ENCODE measurements at regions not wholly inside any gene's neighbourhood (a gene's known extent, or its start where the extent isn't known, plus 50 kb on each side); places are given as distances from the start of the nearest gene placed in this dataset.

DNA sequence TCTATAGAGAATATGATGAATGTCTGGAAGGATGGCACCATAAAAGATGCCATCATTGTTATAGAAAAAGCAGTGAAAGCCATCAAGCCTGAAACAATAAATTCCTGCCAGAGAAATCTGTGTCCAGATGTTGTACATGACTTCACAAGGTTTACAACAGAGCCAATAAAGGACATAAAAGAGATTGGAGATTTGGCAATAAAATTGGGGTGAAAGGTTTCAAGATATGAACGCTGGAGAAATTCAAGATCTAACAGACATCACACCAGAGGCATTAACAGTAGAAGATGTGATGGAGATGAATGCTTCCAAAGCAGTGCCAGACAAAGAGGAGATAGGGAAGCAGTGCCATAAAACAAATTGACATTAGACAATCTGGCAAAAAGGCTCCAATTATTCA is 518.8 kb upstream of the ACVR2A start:
- TF ChIP-seq POLR2A (IDR thresholded peaks at IDR 0.05) = no peak
- TF ChIP-seq, protein P1, sequence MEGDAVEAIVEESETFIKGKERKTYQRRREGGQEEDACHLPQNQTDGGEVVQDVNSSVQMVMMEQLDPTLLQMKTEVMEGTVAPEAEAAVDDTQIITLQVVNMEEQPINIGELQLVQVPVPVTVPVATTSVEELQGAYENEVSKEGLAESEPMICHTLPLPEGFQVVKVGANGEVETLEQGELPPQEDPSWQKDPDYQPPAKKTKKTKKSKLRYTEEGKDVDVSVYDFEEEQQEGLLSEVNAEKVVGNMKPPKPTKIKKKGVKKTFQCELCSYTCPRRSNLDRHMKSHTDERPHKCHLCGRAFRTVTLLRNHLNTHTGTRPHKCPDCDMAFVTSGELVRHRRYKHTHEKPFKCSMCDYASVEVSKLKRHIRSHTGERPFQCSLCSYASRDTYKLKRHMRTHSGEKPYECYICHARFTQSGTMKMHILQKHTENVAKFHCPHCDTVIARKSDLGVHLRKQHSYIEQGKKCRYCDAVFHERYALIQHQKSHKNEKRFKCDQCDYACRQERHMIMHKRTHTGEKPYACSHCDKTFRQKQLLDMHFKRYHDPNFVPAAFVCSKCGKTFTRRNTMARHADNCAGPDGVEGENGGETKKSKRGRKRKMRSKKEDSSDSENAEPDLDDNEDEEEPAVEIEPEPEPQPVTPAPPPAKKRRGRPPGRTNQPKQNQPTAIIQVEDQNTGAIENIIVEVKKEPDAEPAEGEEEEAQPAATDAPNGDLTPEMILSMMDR (IDR thresholded peaks at IDR 0.05) = no peak
